SK-N-MC (cell line): ENCODE measurements at regions not wholly inside any gene's neighbourhood (a gene's known extent, or its start where the extent isn't known, plus 50 kb on each side); places are given as distances from the start of the nearest gene placed in this dataset.
"Not testable (repeated sequence)": the region's sequence is repeated elsewhere in the genome, so short reads cannot be mapped to it uniquely, and the experiment has no call there.

ENCODE experiments used
- DNase-seq: peaks from one replicate; pipeline ENCODE4 v3.0.0-alpha.2; 2011; ENCODE audit warnings: low read depth, low spot score
- H3K27ac ChIP-seq: fragments of 200-600 bp; sonication (generic); 2 replicates; pipeline ENCODE4 v1.5.1; 2016; ENCODE audit warnings: mixed run types
- H3K36me3 ChIP-seq: fragments of 200-600 bp; sonication (generic); 2 replicates; pipeline ENCODE4 v1.6.1; 2017; ENCODE audit warnings: antibody characterized with exemption, low read length, mixed read lengths; ENCODE audit not compliant: insufficient read depth
- H3K4me3 ChIP-seq: fragments of 200-600 bp; sonication (generic); 2 replicates; pipeline ENCODE4 v1.5.1; 2016
- H3K9ac ChIP-seq: fragments of 200-600 bp; sonication (generic); 2 replicates; pipeline ENCODE4 v1.8.0; 2017; ENCODE audit warnings: mixed run types, mixed read lengths; ENCODE audit not compliant: insufficient read length
- H3K9me3 ChIP-seq: fragments of 200-600 bp; sonication (generic); 2 replicates; pipeline ENCODE4 v1.6.1; 2017; ENCODE audit warnings: low read depth, mild to moderate bottlenecking, antibody characterized with exemption, low read length, moderate library complexity, mixed read lengths
- EZH2 ChIP-seq: fragments of 200-600 bp; sonication (generic); IDR thresholded peaks from one replicate; pipeline ENCODE4 v1.6.1; 2017; ENCODE audit warnings: antibody characterized with exemption
- FOXP2 ChIP-seq: optimal IDR thresholded peaks from 2 replicates; pipeline ENCODE3; 2011; ENCODE audit warnings: mild to moderate bottlenecking, moderate library complexity; ENCODE audit not compliant: insufficient read depth; ENCODE audit errors: extremely low read length, control extremely low read depth
- POLR2AphosphoS5 ChIP-seq: IDR thresholded peaks from 2 replicates; pipeline ENCODE4 v1.6.1; 2012; ENCODE audit warnings: mild to moderate bottlenecking, low read depth, low read length, borderline replicate concordance

GRCh38 chr6:58113960-58114359 is 796.5 kb downstream of the PRIM2 start:
- Histone ChIP-seq H3K9me3 (no peaks in the 10 kb centered on the region), H3K4me3 (no peak overlapping the region), H3K27ac (no peak overlapping the region), H3K36me3 (no peaks in the 10 kb centered on the region), H3K9ac (no peak overlapping the region)
- no peak for DNase-seq
- no peak for TF ChIP-seq POLR2AphosphoS5
- no peak for TF ChIP-seq FOXP2
- TF ChIP-seq EZH2: no peak

- not testable (repeated sequence) for H3K9ac ChIP-seq, H3K27ac ChIP-seq, H3K4me3 ChIP-seq, H3K9me3 ChIP-seq, DNase-seq, H3K36me3 ChIP-seq
These were observed 799.7 kb downstream of the PRIM2 start for GRCh38 chr6:58117162-58117561.

- not testable (repeated sequence) for H3K36me3 ChIP-seq, DNase-seq, H3K9ac ChIP-seq, H3K4me3 ChIP-seq, H3K9me3 ChIP-seq, H3K27ac ChIP-seq
These were observed 804.2 kb downstream of the PRIM2 start for GRCh38 chr6:58121616-58122015.

- not testable (repeated sequence) for H3K4me3 ChIP-seq, DNase-seq, H3K9me3 ChIP-seq, H3K36me3 ChIP-seq, H3K27ac ChIP-seq, H3K9ac ChIP-seq
These were observed 806.3 kb downstream of the PRIM2 start for GRCh38 chr6:58123770-58124169.

GRCh38 chr6:58128549-58128948 is 811.1 kb downstream of the PRIM2 start:
- H3K36me3 ChIP-seq, DNase-seq, H3K9ac ChIP-seq, H3K4me3 ChIP-seq, H3K27ac ChIP-seq, H3K9me3 ChIP-seq: not testable (repeated sequence)

GRCh38 chr6:58129098-58129497 is 811.7 kb downstream of the PRIM2 start:
- not testable (repeated sequence) for H3K9me3 ChIP-seq, H3K27ac ChIP-seq, DNase-seq, H3K36me3 ChIP-seq, H3K9ac ChIP-seq, H3K4me3 ChIP-seq

- not testable (repeated sequence) for H3K9ac ChIP-seq, H3K4me3 ChIP-seq, H3K9me3 ChIP-seq, DNase-seq, H3K27ac ChIP-seq, H3K36me3 ChIP-seq
These were observed 822.3 kb downstream of the PRIM2 start for GRCh38 chr6:58139746-58140145.

- not testable (repeated sequence) for H3K9me3 ChIP-seq, H3K4me3 ChIP-seq, H3K27ac ChIP-seq, H3K9ac ChIP-seq, H3K36me3 ChIP-seq, DNase-seq
These were observed 853.6 kb downstream of the PRIM2 start for GRCh38 chr6:58171025-58171424.

GRCh38 chr6:58181557-58182065 is 864.2 kb downstream of the PRIM2 start:
- not testable (repeated sequence) for H3K9ac ChIP-seq, H3K36me3 ChIP-seq, H3K27ac ChIP-seq, H3K9me3 ChIP-seq, H3K4me3 ChIP-seq, DNase-seq

GRCh38 chr6:58185300-58185699 is 867.9 kb downstream of the PRIM2 start:
- H3K4me3 ChIP-seq, H3K9me3 ChIP-seq, DNase-seq, H3K36me3 ChIP-seq, H3K27ac ChIP-seq, H3K9ac ChIP-seq: not testable (repeated sequence)

GRCh38 chr6:58193209-58193608 is 875.8 kb downstream of the PRIM2 start:
- not testable (repeated sequence) for H3K4me3 ChIP-seq, H3K36me3 ChIP-seq, H3K9ac ChIP-seq, H3K27ac ChIP-seq, H3K9me3 ChIP-seq
- DNase-seq: peak; percentile 85
